Thoracic aorta (tissue), 2 donors: ENCODE measurements at regions not wholly inside any gene's neighbourhood (a gene's known extent, or its start where the extent isn't known, plus 50 kb on each side); places are given as distances from the start of the nearest gene placed in this dataset.

ENCODE experiments used
- ATAC-seq: fragments of 150-250 bp; one replicate; pipeline ENCODE4 v1.8.0; 2017; ENCODE audit warnings: low read depth; ENCODE audit not compliant: insufficient number of reproducible peaks, low FRiP score
- DNase-seq: peaks from one replicate; pipeline ENCODE4 v3.0.0-alpha.2; 2020; ENCODE audit warnings: low spot score
- H3K27ac ChIP-seq, 2 donors: fragments of 200-600 bp; sonication (generic); 1 replicate in 1 of 2; 2 replicates in 1 of 2; pipeline ENCODE4 v1.5.1; 2016; ENCODE audit warnings: mild to moderate bottlenecking in 2 of 2, moderate library complexity in 2 of 2
- H3K27me3 ChIP-seq: fragments of 200-600 bp; sonication (generic); replicated peaks from 2 replicates; pipeline ENCODE4 v1.6.0; 2016; ENCODE audit warnings: mild to moderate bottlenecking; ENCODE audit not compliant: insufficient read depth
- H3K36me3 ChIP-seq: fragments of 200-600 bp; sonication (generic); one replicate; pipeline ENCODE4 v1.5.1; 2016
- H3K4me1 ChIP-seq, 2 donors: fragments of 200-600 bp; sonication (generic); 1 replicate in 1 of 2; 2 replicates in 1 of 2; pipeline versions ENCODE4 v1.5.1 to v1.6.0; 2016; ENCODE audit warnings: low read depth in 2 of 2, mild to moderate bottlenecking in 1 of 2; ENCODE audit not compliant: control insufficient read depth in 1 of 2
- H3K4me3 ChIP-seq: fragments of 200-600 bp; sonication (generic); 2 replicates; pipeline ENCODE4 v1.5.1; 2016; ENCODE audit warnings: mild to moderate bottlenecking
- H3K9me3 ChIP-seq: fragments of 200-600 bp; sonication (generic); 2 replicates; pipeline ENCODE4 v1.5.1; 2016
- TF ChIP-seq, protein P1 (sequence below): fragments of 200-600 bp; sonication (generic); IDR thresholded peaks from one replicate; pipeline ENCODE4 v1.5.1; 2019; ENCODE audit warnings: antibody characterized with exemption

GRCh38 chr21:26297851-26298250 is 127.3 kb upstream of the APP start:
- ATAC-seq (no peak), DNase-seq (no peak)
- Histone ChIP-seq H3K9me3 (peaks cover 7% of the 10 kb centered on the region), H3K4me3 (no peak overlapping the region), H3K36me3 (no peaks in the 10 kb centered on the region), H3K27ac (no peak overlapping the region), H3K27me3 (no peaks in the 10 kb centered on the region), H3K4me1 (no peaks in the 10 kb centered on the region)
- TF ChIP-seq, protein P1, sequence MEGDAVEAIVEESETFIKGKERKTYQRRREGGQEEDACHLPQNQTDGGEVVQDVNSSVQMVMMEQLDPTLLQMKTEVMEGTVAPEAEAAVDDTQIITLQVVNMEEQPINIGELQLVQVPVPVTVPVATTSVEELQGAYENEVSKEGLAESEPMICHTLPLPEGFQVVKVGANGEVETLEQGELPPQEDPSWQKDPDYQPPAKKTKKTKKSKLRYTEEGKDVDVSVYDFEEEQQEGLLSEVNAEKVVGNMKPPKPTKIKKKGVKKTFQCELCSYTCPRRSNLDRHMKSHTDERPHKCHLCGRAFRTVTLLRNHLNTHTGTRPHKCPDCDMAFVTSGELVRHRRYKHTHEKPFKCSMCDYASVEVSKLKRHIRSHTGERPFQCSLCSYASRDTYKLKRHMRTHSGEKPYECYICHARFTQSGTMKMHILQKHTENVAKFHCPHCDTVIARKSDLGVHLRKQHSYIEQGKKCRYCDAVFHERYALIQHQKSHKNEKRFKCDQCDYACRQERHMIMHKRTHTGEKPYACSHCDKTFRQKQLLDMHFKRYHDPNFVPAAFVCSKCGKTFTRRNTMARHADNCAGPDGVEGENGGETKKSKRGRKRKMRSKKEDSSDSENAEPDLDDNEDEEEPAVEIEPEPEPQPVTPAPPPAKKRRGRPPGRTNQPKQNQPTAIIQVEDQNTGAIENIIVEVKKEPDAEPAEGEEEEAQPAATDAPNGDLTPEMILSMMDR, result no peak

DNA sequence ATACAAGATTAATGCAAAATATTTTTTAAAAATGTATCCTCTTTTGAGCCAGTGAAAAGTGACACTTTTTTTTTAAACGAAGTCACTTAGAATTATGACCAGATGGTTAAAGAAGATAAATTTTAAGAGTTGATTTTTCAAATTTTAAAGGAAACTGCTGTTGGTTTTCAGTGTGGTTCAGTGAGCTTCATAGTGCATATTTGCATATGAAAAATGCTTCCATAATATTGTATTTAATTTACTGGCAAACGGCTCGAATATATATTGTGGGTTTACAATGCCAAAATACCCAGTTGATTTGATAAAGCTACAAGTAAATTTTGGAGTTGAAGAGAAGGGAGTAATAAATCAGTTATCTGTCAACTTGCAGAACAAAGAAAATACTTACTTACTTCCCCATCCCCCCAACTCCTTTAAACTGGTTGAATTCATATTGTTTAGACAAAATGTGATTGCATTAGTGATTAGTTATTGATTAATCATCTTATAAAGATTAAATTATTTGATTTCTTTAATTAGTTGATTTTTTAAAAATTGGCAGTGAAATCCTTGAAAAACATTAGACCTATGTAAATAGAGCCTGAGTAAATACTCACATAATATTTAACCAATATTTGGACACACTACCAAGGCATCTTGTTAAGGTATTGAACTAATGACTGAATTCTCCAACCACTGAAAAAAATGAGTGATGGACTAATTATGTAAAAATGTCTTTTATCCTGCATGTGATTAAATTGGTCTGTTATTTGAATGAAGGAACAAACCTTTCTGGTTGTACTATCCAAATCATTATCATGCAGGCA is 122.8 kb upstream of the APP start:
- Histone ChIP-seq H3K9me3 (peaks cover 7% of the 10 kb centered on the region), H3K27me3 (no peaks in the 10 kb centered on the region), H3K4me1 (no peaks in the 10 kb centered on the region), H3K27ac (no peak overlapping the region), H3K4me3 (no peak overlapping the region), H3K36me3 (no peaks in the 10 kb centered on the region)
- DNase-seq, result no peak
- TF ChIP-seq, protein P1, result no peak
- ATAC-seq, result no peak

GRCh38 chr21:26288026-26288425 is 117.5 kb upstream of the APP start:
- no peaks in the 10 kb centered on the region for H3K36me3 ChIP-seq
- no peak overlapping the region for H3K27ac ChIP-seq
- no peaks in the 10 kb centered on the region for H3K4me1 ChIP-seq
- no peaks in the 10 kb centered on the region for H3K27me3 ChIP-seq
- TF ChIP-seq, protein P1, result no peak
- DNase-seq (no peak), ATAC-seq (no peak)
- no peaks in the 10 kb centered on the region for H3K9me3 ChIP-seq
- H3K4me3 ChIP-seq, result no peak overlapping the region

GRCh38 chr21:26284531-26284930 is 114.0 kb upstream of the APP start:
- ATAC-seq, result no peak

DNA sequence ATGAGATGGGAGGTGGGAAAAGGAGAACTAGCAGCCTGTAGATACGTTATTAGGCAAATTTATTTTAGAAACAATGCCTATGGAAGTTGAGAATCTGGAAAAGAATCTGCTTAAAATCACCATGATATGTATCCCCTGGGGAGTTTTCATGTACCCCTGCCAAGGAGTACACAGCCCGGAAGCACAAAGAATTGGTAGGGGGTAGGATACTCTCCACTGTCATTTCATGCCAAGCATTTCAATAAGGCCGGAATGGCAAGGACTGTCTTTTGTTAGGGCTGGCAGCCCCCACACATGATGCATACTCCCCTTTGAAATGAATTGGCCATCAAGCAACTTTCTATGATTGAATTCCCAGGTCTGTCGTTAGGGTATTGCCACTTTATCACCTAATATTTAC is 111.5 kb upstream of the APP start:
- Histone ChIP-seq H3K27me3 (no peaks in the 10 kb centered on the region), H3K36me3 (no peaks in the 10 kb centered on the region), H3K27ac (no peak overlapping the region), H3K4me3 (no peak overlapping the region), H3K4me1 (no peaks in the 10 kb centered on the region), H3K9me3 (no peaks in the 10 kb centered on the region)
- TF ChIP-seq, protein P1, result no peak
- DNase-seq (no peak), ATAC-seq (no peak)

More at GRCh38 chr21:26284531-26284930, 114.0 kb upstream of the APP start:
- no peaks in the 10 kb centered on the region for H3K27me3 ChIP-seq
- no peak for DNase-seq
- H3K4me3 ChIP-seq, result no peak overlapping the region
- H3K36me3 ChIP-seq, result no peaks in the 10 kb centered on the region
- H3K9me3 ChIP-seq, result no peaks in the 10 kb centered on the region
- no peaks in the 10 kb centered on the region for H3K4me1 ChIP-seq
- TF ChIP-seq, protein P1, result no peak
- H3K27ac ChIP-seq, result no peak overlapping the region
